ENCODE measurements at regions not wholly inside any gene's neighbourhood (a gene's known extent, or its start where the extent isn't known, plus 50 kb on each side); places are given as distances from the start of the nearest gene placed in this dataset.

DNA sequence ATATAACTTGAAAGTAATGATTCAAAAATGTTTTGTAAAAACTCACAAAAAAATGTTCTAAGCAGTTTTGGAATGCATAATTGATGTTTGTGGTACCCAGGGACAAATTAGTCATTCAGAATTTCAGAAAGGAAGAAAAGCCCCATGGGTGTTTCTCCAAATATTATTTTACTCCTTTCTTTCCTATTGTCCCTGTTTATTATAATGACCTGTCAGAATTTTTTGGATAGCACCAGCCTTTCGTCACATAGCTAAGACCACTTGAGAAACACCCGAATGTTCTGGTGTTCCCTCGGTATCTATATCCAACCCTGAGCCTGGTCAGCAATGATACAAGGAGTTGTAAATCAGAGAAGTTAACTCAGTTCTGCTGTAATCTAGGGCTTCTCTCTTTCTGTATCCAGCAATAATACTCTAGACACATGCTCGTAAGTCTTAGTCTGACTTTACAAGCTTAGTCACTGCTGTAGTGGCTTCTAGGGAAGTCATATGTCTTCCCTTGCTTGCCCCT, 64.8 kb upstream of the MEOX2 start:
- Histone ChIP-seq H3K27me3 (ENCODE audit: control insufficient read depth, insufficient read depth, low read length) (no peaks in the 10 kb centered on the region), H3K36me3 (ENCODE audit: control insufficient read depth, insufficient read depth, low read length) (no peaks in the 10 kb centered on the region), H3K9me3 (ENCODE audit: control insufficient read depth, insufficient read depth, low read depth, low read length) (no peaks in the 10 kb centered on the region; the same call in 1 of the 2 replicates), H3K4me1 (ENCODE audit: control insufficient read depth, insufficient read depth, low read length) (no peaks in the 10 kb centered on the region), H3K4me3 (ENCODE audit: low read depth in 2 of 2, low read length in 2 of 2) (no peak overlapping the region), H3K27ac (ENCODE audit: low read length) (no peak overlapping the region)
- no TSS peak for BruUV-seq (replicated peaks)
- ATAC-seq = no peak
- in situ Hi-C loops (cut with HindIII; ENCODE audit: low pct_unique_long_range_greater_than_20kb, low sequenced_read_pairs) (no loop called here), intact Hi-C loops (cut with micrococcal nuclease; ENCODE audit: unreplicated experiment) (no loop called here)
- ChIA-PET CTCF (no interaction called here), POLR2A (no interaction called here)
- no peak for DNase-seq (ENCODE audit: low read depth, low spot score)
- no peak for TF ChIP-seq SIN3A (IDR thresholded peaks at IDR 0.05; ENCODE audit: borderline replicate concordance, insufficient read depth, low read depth, low read length)

GRCh38 chr7:15750727-15751126, 64.2 kb upstream of the MEOX2 start:
- no peaks in the 10 kb centered on the region for H3K4me1 ChIP-seq (ENCODE audit: control insufficient read depth, insufficient read depth, low read length)
- ATAC-seq (no peak), DNase-seq (ENCODE audit: low read depth, low spot score) (no peak)
- H3K27ac ChIP-seq (ENCODE audit: low read length) = no peak overlapping the region
- H3K4me3 ChIP-seq (ENCODE audit: low read depth in 2 of 2, low read length in 2 of 2) = no peak overlapping the region
- no TSS peak for BruUV-seq (replicated peaks)
- intact Hi-C loops (cut with micrococcal nuclease; ENCODE audit: unreplicated experiment) = no loop called here
- in situ Hi-C loops (cut with HindIII; ENCODE audit: low pct_unique_long_range_greater_than_20kb, low sequenced_read_pairs) = no loop called here
- ChIA-PET POLR2A (no interaction called here), CTCF (no interaction called here)
- TF ChIP-seq POLR2AphosphoS5 (IDR thresholded peaks at IDR 0.05; ENCODE audit: low read depth, low read length) (no peak), REST (IDR thresholded peaks at IDR 0.05; ENCODE audit: insufficient read depth in 1 of 2, low read depth in 2 of 2, low read length in 1 of 2) (no peak), TCF7L2 (IDR thresholded peaks at IDR 0.05; ENCODE audit: low read depth, low read length) (no peak), SIN3A (IDR thresholded peaks at IDR 0.05; ENCODE audit: borderline replicate concordance, insufficient read depth, low read depth, low read length) (no peak)
- TF ChIP-seq, protein P1, sequence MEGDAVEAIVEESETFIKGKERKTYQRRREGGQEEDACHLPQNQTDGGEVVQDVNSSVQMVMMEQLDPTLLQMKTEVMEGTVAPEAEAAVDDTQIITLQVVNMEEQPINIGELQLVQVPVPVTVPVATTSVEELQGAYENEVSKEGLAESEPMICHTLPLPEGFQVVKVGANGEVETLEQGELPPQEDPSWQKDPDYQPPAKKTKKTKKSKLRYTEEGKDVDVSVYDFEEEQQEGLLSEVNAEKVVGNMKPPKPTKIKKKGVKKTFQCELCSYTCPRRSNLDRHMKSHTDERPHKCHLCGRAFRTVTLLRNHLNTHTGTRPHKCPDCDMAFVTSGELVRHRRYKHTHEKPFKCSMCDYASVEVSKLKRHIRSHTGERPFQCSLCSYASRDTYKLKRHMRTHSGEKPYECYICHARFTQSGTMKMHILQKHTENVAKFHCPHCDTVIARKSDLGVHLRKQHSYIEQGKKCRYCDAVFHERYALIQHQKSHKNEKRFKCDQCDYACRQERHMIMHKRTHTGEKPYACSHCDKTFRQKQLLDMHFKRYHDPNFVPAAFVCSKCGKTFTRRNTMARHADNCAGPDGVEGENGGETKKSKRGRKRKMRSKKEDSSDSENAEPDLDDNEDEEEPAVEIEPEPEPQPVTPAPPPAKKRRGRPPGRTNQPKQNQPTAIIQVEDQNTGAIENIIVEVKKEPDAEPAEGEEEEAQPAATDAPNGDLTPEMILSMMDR (IDR thresholded peaks at IDR 0.05) = no peak
- H3K9me3 ChIP-seq (ENCODE audit: control insufficient read depth, insufficient read depth, low read depth, low read length) = no peaks in the 10 kb centered on the region; the same call in 1 of the 2 replicates
- H3K36me3 ChIP-seq (ENCODE audit: control insufficient read depth, insufficient read depth, low read length) = no peaks in the 10 kb centered on the region
- H3K27me3 ChIP-seq (ENCODE audit: control insufficient read depth, insufficient read depth, low read length) = no peaks in the 10 kb centered on the region

DNA sequence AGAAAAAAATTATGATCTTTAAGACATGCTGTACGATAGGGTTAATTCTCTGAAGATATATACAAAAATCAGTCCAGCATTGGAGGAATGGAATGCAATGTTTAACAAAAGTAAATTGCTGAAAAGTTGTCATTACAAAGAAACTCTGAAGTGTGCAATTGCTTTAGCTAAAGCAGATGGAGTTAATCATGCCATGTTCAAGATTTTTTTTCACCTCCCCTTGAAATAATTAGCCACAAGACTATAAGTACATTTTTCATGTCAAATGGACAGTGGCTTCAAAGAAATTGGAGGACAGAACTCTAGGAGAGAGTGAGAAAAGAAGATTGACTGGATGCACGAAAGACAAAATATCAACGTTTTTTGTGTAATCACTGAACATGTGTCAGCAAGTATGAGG, 63.1 kb upstream of the MEOX2 start:
- in situ Hi-C loops (cut with HindIII; ENCODE audit: low pct_unique_long_range_greater_than_20kb, low sequenced_read_pairs) = no loop called here
- no peaks in the 10 kb centered on the region for H3K36me3 ChIP-seq (ENCODE audit: control insufficient read depth, insufficient read depth, low read length)

More for the DNA sequence above, 63.1 kb upstream of the MEOX2 start:
- Histone ChIP-seq H3K9me3 (ENCODE audit: control insufficient read depth, insufficient read depth, low read depth, low read length) (no peaks in the 10 kb centered on the region; the same call in 1 of the 2 replicates), H3K27ac (ENCODE audit: low read length) (no peak overlapping the region), H3K4me3 (ENCODE audit: low read depth in 2 of 2, low read length in 2 of 2) (no peak overlapping the region), H3K27me3 (ENCODE audit: control insufficient read depth, insufficient read depth, low read length) (no peaks in the 10 kb centered on the region), H3K4me1 (ENCODE audit: control insufficient read depth, insufficient read depth, low read length) (no peaks in the 10 kb centered on the region)
- no TSS peak for BruUV-seq (replicated peaks)
- no peak for TF ChIP-seq POLR2AphosphoS5 (IDR thresholded peaks at IDR 0.05; ENCODE audit: low read depth, low read length)
- TF ChIP-seq REST (IDR thresholded peaks at IDR 0.05; ENCODE audit: insufficient read depth in 1 of 2, low read depth in 2 of 2, low read length in 1 of 2) = no peak
- TF ChIP-seq TCF7L2 (IDR thresholded peaks at IDR 0.05; ENCODE audit: low read depth, low read length) = no peak
- no peak for TF ChIP-seq SIN3A (IDR thresholded peaks at IDR 0.05; ENCODE audit: borderline replicate concordance, insufficient read depth, low read depth, low read length)
- TF ChIP-seq, protein P1 (IDR thresholded peaks at IDR 0.05) = no peak
- ChIA-PET CTCF (no interaction called here), POLR2A (no interaction called here)
- DNase-seq (ENCODE audit: low read depth, low spot score) = no peak
- ATAC-seq = no peak
- intact Hi-C loops (cut with micrococcal nuclease; ENCODE audit: unreplicated experiment) = no loop called here

Data from Panc1 (cell line).